Heart left ventricle (tissue), 16 donors: ENCODE measurements at regions not wholly inside any gene's neighbourhood (a gene's known extent, or its start where the extent isn't known, plus 50 kb on each side); places are given as distances from the start of the nearest gene placed in this dataset.

Source experiments
- ATAC-seq, 4 donors: fragments of 200-7000 bp; cut with Tn5 transposase; one replicate each; pipeline ENCODE4 v1.9.1; 2020 to 2022; ENCODE audit warnings: moderate library complexity in 4 of 4, mild to moderate bottlenecking in 3 of 4, moderate number of reproducible peaks in 1 of 4
- DNase-seq, 5 donors: peaks; one replicate each; pipeline ENCODE4 v3.0.0-alpha.2; 2020
- H3K27ac ChIP-seq, 12 donors: fragments of 200-600 bp; sonication (generic) in 4 of 12; one replicate each; pipeline versions ENCODE4 v1.5.0 to v1.8.0; 2016 to 2022; ENCODE audit warnings: mild to moderate bottlenecking in 2 of 12
- H3K27me3 ChIP-seq, 9 donors: fragments of 200-600 bp; sonication (generic) in 2 of 9; one replicate each; pipeline versions ENCODE4 v1.5.1 to v1.8.0; 2016 to 2022; ENCODE audit warnings: mild to moderate bottlenecking in 3 of 9
- H3K36me3 ChIP-seq, 9 donors: fragments of 200-600 bp; sonication (generic) in 2 of 9; one replicate each; pipeline versions ENCODE4 v1.5.0 to v1.8.0; 2018 to 2022; ENCODE audit warnings: mild to moderate bottlenecking in 2 of 9
- H3K4me1 ChIP-seq, 12 donors: fragments of 200-600 bp; sonication (generic) in 4 of 12; one replicate each; pipeline versions ENCODE4 v1.5.0 to v1.8.0; 2016 to 2022; ENCODE audit warnings: mild to moderate bottlenecking in 3 of 12
- H3K4me3 ChIP-seq, 12 donors: fragments of 200-600 bp; sonication (generic) in 4 of 12; one replicate each; pipeline versions ENCODE4 v1.5.0 to v1.8.0; 2017 to 2022; ENCODE audit warnings: mild to moderate bottlenecking in 9 of 12, moderate library complexity in 4 of 12
- H3K9me3 ChIP-seq, 12 donors: fragments of 200-600 bp; sonication (generic) in 4 of 12; one replicate each; pipeline versions ENCODE4 v1.5.0 to v1.8.0; 2016 to 2022; ENCODE audit warnings: mild to moderate bottlenecking in 1 of 12
- CTCF ChIP-seq, 12 donors: fragments of 200-600 bp; sonication (generic) in 4 of 12; IDR thresholded peaks; one replicate each; pipeline versions ENCODE4 v1.5.0 to v1.8.0; 2018 to 2022; ENCODE audit warnings: antibody characterized with exemption in 12 of 12, mild to moderate bottlenecking in 5 of 12
- POLR2A ChIP-seq, 2 donors: fragments of 450-650 bp; IDR thresholded peaks; one replicate each; pipeline ENCODE4 v1.6.1; 2017; ENCODE audit warnings: antibody characterized with exemption in 2 of 2, mild to moderate bottlenecking in 2 of 2, moderate library complexity in 2 of 2
- WGBS, 4 donors: extraction: QIAGEN DNeasy Blood & Tissue Kit in 2 of 4; methylation state at CpG; one replicate each; pipeline versions ENCODE4 v1.1.5 to v1.1.7; 2013 to 2018; 5-methylcytosine and 5-hydroxymethylcytosine counted together
- intact Hi-C, 10 donors: fragments of 100-400 bp; cut with DNase I; formaldehyde crosslinking; loops; one replicate each; pipeline versions ENCODE4 v1.11.1 to v1.14.2; 2022
- donor health status: ischemic (EF 13 %, LVEDD 7.1; RV severe dilation, severe dysfunction).
- donor health status: healthy with polysubstance abuse.
- donor health status: DM: no; HTN: yes; CAD: no.
- donor health status: DM: no; HTN: no; CAD: no.
- donor health status: ischemic (EF 25% LVEDD 6.9; RV normal size, moderate dysfunction).
- donor health status: ischemic (EF 25% LVEDD 5.7; RV mildly dilated, moderate dysfunction).
- donor health status: healthy.
- donor health status: DM: yes; HTN: yes; CAD: no.
- donor health status: ischemic (EF 35%, LVEDD 5.7; RV mildly dilated, moderate dysfunction).
- donor health status: nonischemic (EF 11% LVEDD 7.7; RV severe dilation, severe dysfunction).
- donor health status: DM: yes; HTN: yes; CAD: no.
- donor health status: PGD.
- donor health status: ischemic (EF 29% LVEDD 5.4; RV normal size, mild dysfunction).
- donor health status: nonischemic (EF 23%, LVEDD 6.1; RV moderate dilation, normal function).

DNA sequence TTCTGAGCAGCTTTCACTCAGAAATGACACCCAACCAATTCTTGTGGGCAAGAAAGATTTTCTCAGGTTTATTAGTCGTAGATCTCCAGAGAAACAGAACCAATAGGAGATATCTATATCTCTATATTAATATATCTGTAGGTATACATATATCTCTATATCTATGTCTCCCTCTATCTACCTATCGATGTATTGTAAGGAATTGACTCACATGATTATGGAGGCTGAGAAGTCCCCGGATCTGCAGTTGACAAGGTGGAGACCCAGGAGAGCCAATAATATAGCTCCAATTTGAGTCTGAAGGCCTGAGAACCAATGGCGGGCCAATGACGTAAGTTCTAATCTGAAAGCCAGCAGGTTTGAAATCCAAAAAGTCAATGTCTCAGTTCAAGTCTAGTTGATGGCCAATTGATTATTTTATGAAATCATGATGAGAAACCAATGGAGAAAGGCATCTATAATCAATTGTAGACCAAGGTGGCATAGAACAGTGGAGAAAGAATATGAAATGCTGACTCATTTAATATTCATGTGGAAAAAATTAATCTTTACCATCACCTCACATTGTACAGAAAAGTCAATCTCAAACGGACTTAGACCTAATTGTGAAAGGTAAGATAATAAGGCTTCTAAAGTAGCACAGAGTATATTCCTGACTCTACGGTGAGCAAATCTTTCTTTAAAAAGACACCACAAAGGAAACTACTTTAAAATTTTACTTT, 65.6 kb upstream of the CHRNA7 start:
- intact Hi-C loops = loop anchor here in 1 of 10 donors (10.0 kb wide), 1 partner anchor 90 kb away; the partner anchor contains the start of gene OTUD7A
- TF ChIP-seq POLR2A (IDR thresholded peaks at IDR 0.05) (no peak), CTCF (IDR thresholded peaks at IDR 0.05) (no peak)
- 86 to 91% (median 88%) methylated on average over 7 of the region's 7 CpGs for WGBS, 4 donors
- DNase-seq = no peak
- Histone ChIP-seq H3K27ac (no peak overlapping the region), H3K9me3 (peaks cover 0 to 11% (median 5%) of the 10 kb centered on the region in 12 donors), H3K4me1 (no peaks in the 10 kb centered on the region), H3K4me3 (no peak overlapping the region), H3K36me3 (no peaks in the 10 kb centered on the region), H3K27me3 (peaks cover 0 to 36% (median 13%) of the 10 kb centered on the region in 9 donors)
- no peak for ATAC-seq

DNA sequence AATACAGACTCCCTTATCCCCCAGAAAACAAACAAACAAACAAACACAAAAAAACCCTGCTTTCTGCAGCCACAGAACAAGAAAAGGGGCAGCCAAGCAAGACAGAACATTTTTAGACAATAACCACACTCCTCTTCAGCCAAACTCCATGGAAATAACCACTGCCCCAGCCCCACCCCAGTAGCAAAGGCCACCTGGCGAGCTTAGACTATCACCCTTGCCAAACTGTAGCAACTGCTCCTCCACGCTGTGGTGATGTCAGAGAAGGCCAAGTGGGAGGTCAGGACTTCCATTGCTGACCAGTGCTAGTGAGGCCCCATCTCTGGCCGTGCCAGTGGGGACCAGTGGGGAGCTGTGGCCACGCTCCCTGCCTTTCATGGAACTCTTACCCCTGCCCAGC, 60.3 kb upstream of the CHRNA7 start:
- intact Hi-C loops = loop anchor here in 5 of 10 donors (5.0 to 10.0 kb wide), 5 partner anchors 55 to 395 kb away; no protein-coding TSS in a partner anchor
- DNase-seq (no peak), ATAC-seq (no peak)
- no peaks in the 10 kb centered on the region for H3K36me3 ChIP-seq
- H3K4me3 ChIP-seq = no peak overlapping the region
- H3K27me3 ChIP-seq = peaks cover 0 to 29% (median 9%) of the 10 kb centered on the region in 9 donors
- no peaks in the 10 kb centered on the region for H3K9me3 ChIP-seq
- 54 to 73% (median 63%) methylated on average over 2 to 4 of the region's 4 CpGs for WGBS, 4 donors
- no peak overlapping the region for H3K27ac ChIP-seq
- H3K4me1 ChIP-seq = peaks cover 0 to 4% (median 1%) of the 10 kb centered on the region in 12 donors
- TF ChIP-seq CTCF (IDR thresholded peaks at IDR 0.05) (no peak), POLR2A (IDR thresholded peaks at IDR 0.05) (no peak)

DNA sequence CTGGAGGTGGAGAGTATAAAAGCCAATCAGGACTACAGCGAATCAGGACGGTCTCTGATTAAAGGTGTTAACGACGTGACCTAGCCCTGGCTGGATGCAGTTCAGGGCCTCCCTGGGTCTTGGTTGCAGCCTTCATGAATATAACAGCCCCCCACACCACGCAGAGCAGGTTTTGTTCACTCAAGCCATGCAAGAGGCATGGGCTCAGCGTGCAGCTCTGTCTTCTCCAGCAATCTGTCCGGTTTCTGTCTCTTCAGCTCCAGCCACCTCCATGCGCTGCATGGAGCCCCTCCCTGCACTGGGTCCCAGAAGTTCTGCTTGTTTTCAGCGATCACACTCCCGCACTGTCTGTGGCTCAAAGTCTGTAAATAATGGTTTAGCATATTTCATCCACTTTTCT, 57.1 kb upstream of the CHRNA7 start:
- 75 to 84% (median 78%) methylated on average over 10 of the region's 10 CpGs for WGBS, 4 donors

More for the DNA sequence above, 57.1 kb upstream of the CHRNA7 start:
- peaks cover 0 to 36% (median 14%) of the 10 kb centered on the region in 9 donors for H3K27me3 ChIP-seq
- no peak overlapping the region for H3K4me3 ChIP-seq
- DNase-seq (no peak), ATAC-seq (no peak)
- H3K9me3 ChIP-seq = no peaks in the 10 kb centered on the region
- H3K36me3 ChIP-seq = no peaks in the 10 kb centered on the region
- intact Hi-C loops = loop anchor here in 5 of 10 donors (5.0 to 10.0 kb wide), 5 partner anchors 58 to 398 kb away; no protein-coding TSS in a partner anchor
- H3K27ac ChIP-seq = no peak overlapping the region
- no peak for TF ChIP-seq CTCF (IDR thresholded peaks at IDR 0.05)
- no peak for TF ChIP-seq POLR2A (IDR thresholded peaks at IDR 0.05)
- peaks cover 0 to 10% (median 7%) of the 10 kb centered on the region in 12 donors for H3K4me1 ChIP-seq
